RWPE1 (cell line): ENCODE measurements at regions not wholly inside any gene's neighbourhood (a gene's known extent, or its start where the extent isn't known, plus 50 kb on each side); places are given as distances from the start of the nearest gene placed in this dataset.

Experiments used
- CTCF ChIA-PET: fragments of 350-600 bp; sonication (Branson Sonifier 250); formaldehyde crosslinking; extraction: SDS; loops from one replicate; lab custom pipeline; 2021; lab: Yijun Ruan, JAX
- POLR2A ChIA-PET: fragments of 400-600 bp; formaldehyde crosslinking; extraction: SDS; loops from one replicate; lab custom pipeline; 2020; ENCODE audit warnings: antibody characterized with exemption; ENCODE audit not compliant: low non-redundant PET; lab: Yijun Ruan, JAX
- DNase-seq: peaks from one replicate; pipeline ENCODE4 v3.0.0; 2012; ENCODE audit warnings: low spot score
- H3K27ac ChIP-seq: fragments of 450-650 bp; 2 replicates; pipeline ENCODE4 v1.5.1; 2017
- CTCF ChIP-seq: fragments of 450-650 bp; conservative IDR thresholded peaks from 2 replicates; pipeline ENCODE4 v1.5.1; 2017; ENCODE audit warnings: low read depth, mild to moderate bottlenecking

GRCh38 chr6:113576310-113576709 is 280.8 kb upstream of the MARCKS start:
- no peak for TF ChIP-seq CTCF
- no peak overlapping the region for H3K27ac ChIP-seq
- ChIA-PET POLR2A (no interaction called here), CTCF (no interaction called here)
- DNase-seq = no peak

GRCh38 chr6:113578691-113579090 is 278.5 kb upstream of the MARCKS start:
- H3K27ac ChIP-seq = no peak overlapping the region
- ChIA-PET POLR2A (no interaction called here), CTCF (no interaction called here)
- no peak for TF ChIP-seq CTCF
- DNase-seq = no peak

GRCh38 chr6:113584767-113585166 is 272.4 kb upstream of the MARCKS start:
- POLR2A ChIA-PET = no interaction called here
- DNase-seq = no peak
- no peak overlapping the region for H3K27ac ChIP-seq
- CTCF ChIA-PET = no interaction called here
- TF ChIP-seq CTCF = no peak

- no peak for DNase-seq
- H3K27ac ChIP-seq = no peak overlapping the region
- no peak for TF ChIP-seq CTCF
- CTCF ChIA-PET = no interaction called here
- POLR2A ChIA-PET = no interaction called here
Measured at GRCh38 chr6:113585246-113585645, 271.9 kb upstream of the MARCKS start.

- ChIA-PET CTCF (interaction anchor here (0.6 kb wide), 1 partner anchor 310 kb away, joined by 4 read pairs; no protein-coding TSS in a partner anchor), POLR2A (no interaction called here)
- DNase-seq = no peak
- H3K27ac ChIP-seq = no peak overlapping the region
- no peak for TF ChIP-seq CTCF
Measured at GRCh38 chr6:113586413-113587077, 270.6 kb upstream of the MARCKS start.

GRCh38 chr6:113587078-113587699 is 270.0 kb upstream of the MARCKS start:
- no peak overlapping the region for H3K27ac ChIP-seq
- no peak for TF ChIP-seq CTCF
- ChIA-PET POLR2A (no interaction called here), CTCF (interaction anchor here (0.7 kb wide), 1 partner anchor 28 kb away, joined by 5 read pairs; no protein-coding TSS in a partner anchor)
- DNase-seq = no peak
